Mesothelial cell of epicardium (in vitro differentiated cells): ENCODE measurements at regions not wholly inside any gene's neighbourhood (a gene's known extent, or its start where the extent isn't known, plus 50 kb on each side); places are given as distances from the start of the nearest gene placed in this dataset.

ENCODE experiments used
- DNase-seq, 2 experiments: peaks; one replicate each; pipeline ENCODE4 v3.0.0; 2021; ENCODE audit warnings: low spot score in 2 of 2; ENCODE audit not compliant: unreplicated experiment in 2 of 2
- H3K27ac Mint-ChIP-seq: 2 replicates; pipeline ENCODE4 v1.8.0; 2021; ENCODE audit warnings: mixed read lengths
- H3K27me3 Mint-ChIP-seq: 2 replicates; pipeline ENCODE4 v1.8.0; 2021; ENCODE audit warnings: low read depth, mixed read lengths
- H3K36me3 Mint-ChIP-seq: 2 replicates; pipeline ENCODE4 v1.8.0; 2021; ENCODE audit warnings: mixed read lengths
- H3K4me1 Mint-ChIP-seq: 2 replicates; pipeline ENCODE4 v1.8.0; 2021; ENCODE audit warnings: mixed read lengths
- H3K4me3 Mint-ChIP-seq: 2 replicates; pipeline ENCODE4 v1.8.0; 2021; ENCODE audit warnings: mild to moderate bottlenecking, moderate library complexity, mixed read lengths
- H3K9me3 Mint-ChIP-seq: 2 replicates; pipeline ENCODE4 v1.8.0; 2021; ENCODE audit warnings: mixed read lengths
- CTCF ChIP-seq: fragments of 200-600 bp; sonication (generic); IDR thresholded peaks from one replicate; pipeline ENCODE4 v1.5.0; 2021; ENCODE audit warnings: antibody characterized with exemption; ENCODE audit not compliant: unreplicated experiment

GRCh38 chr11:82373781-82374542 is 359.7 kb downstream of the FAM181B start:
- H3K27me3 Mint-ChIP-seq: peaks cover 10% of the 10 kb centered on the region

DNA sequence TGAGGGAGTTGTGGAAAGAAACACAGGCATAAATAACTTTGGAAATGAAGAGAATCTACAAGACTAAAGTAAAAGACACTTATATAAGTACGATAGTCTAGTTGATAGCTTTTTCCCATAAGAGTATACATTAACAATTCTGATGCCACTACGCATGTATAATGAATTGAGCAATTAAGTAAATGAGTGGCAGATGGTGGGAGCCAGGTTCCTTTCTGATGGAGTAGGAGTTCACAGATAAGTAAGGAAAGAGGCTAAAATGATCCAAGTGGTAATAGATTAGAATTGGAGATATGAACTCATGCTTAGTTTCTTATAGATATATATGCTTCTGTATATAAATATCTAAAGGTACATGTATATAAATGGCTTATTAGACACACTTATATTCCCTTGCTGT is 368.3 kb downstream of the FAM181B start:
- Mint-ChIP-seq H3K27me3 (peaks cover 22% of the 10 kb centered on the region), H3K36me3 (no peaks in the 10 kb centered on the region), H3K4me1 (no peaks in the 10 kb centered on the region), H3K4me3 (no peak overlapping the region), H3K27ac (no peak overlapping the region), H3K9me3 (no peaks in the 10 kb centered on the region)
- TF ChIP-seq CTCF: no peak
- no peak for DNase-seq

More at GRCh38 chr11:82373781-82374542, 359.7 kb downstream of the FAM181B start:
- Mint-ChIP-seq H3K27ac (no peak overlapping the region), H3K9me3 (peaks cover 8% of the 10 kb centered on the region), H3K36me3 (no peaks in the 10 kb centered on the region), H3K4me3 (no peak overlapping the region), H3K4me1 (peaks cover 2% of the 10 kb centered on the region)
- no peak for DNase-seq
- TF ChIP-seq CTCF: no peak

DNA sequence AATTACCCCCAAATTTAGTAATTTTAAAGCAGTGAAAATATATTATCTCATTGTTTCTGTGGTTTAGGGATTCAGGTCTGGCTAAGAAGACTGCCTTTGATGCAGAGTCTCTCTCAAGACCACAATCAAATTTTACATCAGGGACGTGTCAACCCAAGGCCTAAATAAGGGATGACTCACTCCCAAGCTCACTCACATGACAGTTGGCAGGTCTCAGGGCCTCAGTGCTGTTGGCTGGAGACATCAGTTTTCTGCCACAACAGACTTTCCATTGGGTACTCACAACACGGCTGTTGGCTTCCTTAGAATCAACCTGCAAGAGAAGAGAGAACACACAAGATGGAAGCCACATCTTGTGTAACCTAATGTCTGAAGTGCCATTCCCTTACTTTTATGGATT is 377.3 kb downstream of the FAM181B start:
- H3K36me3 Mint-ChIP-seq: no peaks in the 10 kb centered on the region
- H3K27ac Mint-ChIP-seq: no peak overlapping the region
- H3K4me1 Mint-ChIP-seq: peaks cover 1% of the 10 kb centered on the region
- H3K27me3 Mint-ChIP-seq: peaks cover 4% of the 10 kb centered on the region
- no peak for DNase-seq
- no peak for TF ChIP-seq CTCF
- peaks cover 11% of the 10 kb centered on the region for H3K9me3 Mint-ChIP-seq
- no peak overlapping the region for H3K4me3 Mint-ChIP-seq

DNA sequence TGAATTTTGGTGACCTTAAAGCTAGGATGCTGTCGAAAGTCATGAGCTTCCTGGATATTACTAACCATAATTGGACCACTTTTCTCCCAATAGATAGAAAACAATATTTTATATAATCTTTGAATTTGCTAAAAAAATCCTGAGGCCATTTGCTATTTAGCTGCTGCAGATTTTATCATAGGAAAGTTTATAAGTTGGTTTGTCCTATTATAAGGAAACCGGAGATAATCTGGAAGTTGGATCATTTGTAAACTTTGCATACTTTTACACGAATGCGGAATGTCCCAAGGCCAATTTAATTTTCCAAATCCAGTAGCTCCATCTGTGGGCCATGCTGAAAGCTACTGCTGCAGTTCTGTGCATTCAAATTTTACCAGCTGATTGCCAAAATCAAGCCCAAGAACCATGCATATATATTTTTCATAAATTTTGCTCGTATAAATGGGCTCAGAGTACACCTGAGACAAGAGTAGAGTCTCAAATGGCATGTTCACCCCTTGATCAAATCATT is 378.3 kb downstream of the FAM181B start:
- no peak for DNase-seq
- Mint-ChIP-seq H3K36me3 (no peaks in the 10 kb centered on the region), H3K4me3 (no peak overlapping the region), H3K4me1 (peaks cover 7% of the 10 kb centered on the region), H3K27me3 (peaks cover 4% of the 10 kb centered on the region), H3K27ac (no peak overlapping the region), H3K9me3 (peaks cover 11% of the 10 kb centered on the region)
- TF ChIP-seq CTCF: no peak

DNA sequence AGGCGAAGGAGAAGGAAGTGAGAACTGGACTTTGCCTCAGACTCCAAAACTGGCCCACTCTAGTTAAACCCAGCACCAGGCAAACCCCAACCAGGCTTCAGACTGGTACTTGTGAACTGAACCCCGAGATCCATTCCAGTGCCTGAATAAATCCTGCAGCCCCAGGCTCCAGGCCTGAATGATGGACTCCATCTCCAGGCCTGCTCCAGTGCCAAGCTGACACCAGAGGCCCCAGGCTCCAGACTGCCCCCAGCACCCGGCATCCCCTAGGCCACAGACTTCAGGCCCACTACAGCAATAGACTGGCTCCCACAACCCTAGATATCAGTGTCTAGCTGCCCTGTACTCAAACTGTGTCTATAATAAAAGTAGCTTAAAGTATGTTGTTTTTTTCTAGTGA is 406.8 kb downstream of the FAM181B start:
- H3K27ac Mint-ChIP-seq: no peak overlapping the region
- no peak for DNase-seq
- H3K4me1 Mint-ChIP-seq: no peaks in the 10 kb centered on the region
- H3K4me3 Mint-ChIP-seq: no peak overlapping the region
- no peaks in the 10 kb centered on the region for H3K36me3 Mint-ChIP-seq
- peaks cover 9% of the 10 kb centered on the region for H3K9me3 Mint-ChIP-seq
- TF ChIP-seq CTCF: no peak
- peaks cover 11% of the 10 kb centered on the region for H3K27me3 Mint-ChIP-seq
